HG03135 (cell line): ENCODE measurements at regions not wholly inside any gene's neighbourhood (a gene's known extent, or its start where the extent isn't known, plus 50 kb on each side); places are given as distances from the start of the nearest gene placed in this dataset.

Experiments
- ATAC-seq: cut with Tn5 transposase; IDR thresholded peaks from one replicate; pipeline ENCODE4 v1.9.1; 2021; ENCODE audit warnings: mild to moderate bottlenecking, moderate library complexity; ENCODE audit not compliant: unreplicated experiment

DNA sequence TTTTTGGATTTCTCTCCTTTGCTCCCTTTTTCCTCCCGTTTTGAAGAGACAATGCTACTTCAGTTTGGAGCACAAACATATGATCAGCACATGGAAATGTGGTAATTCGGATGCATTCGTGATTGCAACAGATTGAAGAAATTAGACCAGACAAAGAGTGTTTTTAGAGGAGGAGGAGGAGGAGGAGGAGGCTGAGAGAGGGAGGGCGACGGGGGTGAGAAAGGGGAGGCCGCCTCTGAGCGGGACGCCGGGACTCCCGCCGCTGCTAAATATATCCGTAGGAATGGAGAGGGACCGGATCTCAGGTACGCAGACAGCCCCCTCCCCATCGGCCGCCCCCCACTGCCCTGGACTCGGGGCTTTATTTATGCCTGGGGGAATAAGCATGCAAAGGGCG lies 179.3 kb downstream of the SEC14L1 start:
- ATAC-seq, result no peak

DNA sequence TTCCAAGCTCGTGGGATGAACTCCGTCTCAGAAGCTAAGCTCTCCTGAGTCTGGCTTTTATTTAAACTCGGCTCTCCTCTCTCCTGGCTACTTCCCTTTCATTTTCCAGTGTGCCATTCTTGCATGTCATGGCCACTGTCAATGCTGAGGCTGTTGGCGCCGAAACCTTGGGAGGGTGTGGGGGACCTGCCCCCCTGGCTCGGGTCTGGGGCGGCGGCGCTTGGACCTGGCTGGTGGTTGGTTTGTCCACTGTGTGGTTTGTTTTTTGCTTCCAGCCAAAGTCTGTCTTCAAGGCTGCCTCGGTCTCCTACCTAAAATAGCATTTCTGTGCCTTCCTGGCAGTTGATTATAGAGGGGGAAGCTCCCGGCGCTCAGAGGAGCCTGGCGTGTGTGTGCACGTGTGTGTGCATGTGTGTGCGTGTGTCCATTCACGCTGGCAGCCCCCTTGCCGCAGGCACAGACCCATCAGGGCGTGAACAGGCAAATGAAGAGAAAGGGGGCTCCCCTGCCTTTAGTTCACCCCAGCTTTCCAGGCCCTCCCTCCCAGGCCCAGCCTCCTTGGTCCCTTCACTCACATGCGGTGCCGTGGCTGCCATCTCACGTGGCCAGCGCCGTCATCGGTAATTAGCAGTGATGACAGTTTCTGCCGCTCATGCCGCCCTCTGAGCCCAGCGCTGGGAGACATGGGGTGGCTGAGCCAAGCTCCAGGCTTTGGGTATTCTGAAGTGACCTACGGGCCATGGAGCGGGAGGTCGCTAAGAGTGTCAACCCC lies 179.9 kb downstream of the SEC14L1 start:
- no peak for ATAC-seq

GRCh38 chr17:77321649-77322513 lies 181.1 kb downstream of the SEC14L1 start:
- ATAC-seq, result no peak

DNA sequence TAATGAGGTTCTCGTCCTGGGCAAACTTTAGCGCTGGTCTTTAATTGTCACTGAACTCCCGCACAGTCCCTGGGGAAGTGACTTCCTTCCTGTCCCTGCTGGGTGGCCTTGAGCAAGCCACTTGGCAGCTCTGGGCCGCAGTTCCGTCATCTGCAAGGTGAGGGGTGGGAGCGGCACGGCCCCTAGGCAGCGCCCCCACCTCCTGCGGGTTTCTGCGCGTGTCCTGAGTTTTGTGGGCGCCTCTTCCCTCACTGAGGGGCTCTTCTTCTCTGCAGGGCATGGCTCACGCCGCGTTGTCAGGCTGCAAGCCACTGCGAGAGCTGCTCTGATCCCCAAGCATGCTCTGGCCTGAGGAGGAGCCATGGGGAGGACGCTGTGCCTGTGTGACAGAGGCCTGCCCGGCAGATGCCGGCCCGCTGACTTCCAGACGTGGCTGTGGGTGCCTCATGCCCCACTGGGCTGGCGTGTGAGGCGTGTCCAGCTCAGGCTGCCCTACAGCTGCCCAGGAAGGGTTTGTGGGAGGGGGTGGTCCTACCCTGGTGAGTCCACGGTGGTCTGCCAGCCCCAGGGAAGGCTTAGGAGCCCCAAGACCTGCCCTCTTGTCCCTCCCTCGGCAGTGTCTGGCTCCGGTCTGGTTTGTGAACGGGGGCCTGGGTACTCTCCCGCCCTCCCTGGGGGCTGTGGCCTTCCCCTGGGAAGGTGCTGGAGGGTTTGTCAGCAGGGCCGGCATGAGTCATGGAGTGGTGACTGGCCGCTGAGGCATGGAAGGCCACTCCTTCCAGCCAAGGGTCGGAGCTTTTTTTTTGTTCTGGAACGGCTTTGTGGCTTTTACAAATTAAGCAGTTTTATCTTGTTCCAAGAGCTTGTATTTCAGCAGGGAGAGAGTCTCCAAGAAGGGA lies 182.0 kb downstream of the SEC14L1 start:
- ATAC-seq, result peak; percentile 22

DNA sequence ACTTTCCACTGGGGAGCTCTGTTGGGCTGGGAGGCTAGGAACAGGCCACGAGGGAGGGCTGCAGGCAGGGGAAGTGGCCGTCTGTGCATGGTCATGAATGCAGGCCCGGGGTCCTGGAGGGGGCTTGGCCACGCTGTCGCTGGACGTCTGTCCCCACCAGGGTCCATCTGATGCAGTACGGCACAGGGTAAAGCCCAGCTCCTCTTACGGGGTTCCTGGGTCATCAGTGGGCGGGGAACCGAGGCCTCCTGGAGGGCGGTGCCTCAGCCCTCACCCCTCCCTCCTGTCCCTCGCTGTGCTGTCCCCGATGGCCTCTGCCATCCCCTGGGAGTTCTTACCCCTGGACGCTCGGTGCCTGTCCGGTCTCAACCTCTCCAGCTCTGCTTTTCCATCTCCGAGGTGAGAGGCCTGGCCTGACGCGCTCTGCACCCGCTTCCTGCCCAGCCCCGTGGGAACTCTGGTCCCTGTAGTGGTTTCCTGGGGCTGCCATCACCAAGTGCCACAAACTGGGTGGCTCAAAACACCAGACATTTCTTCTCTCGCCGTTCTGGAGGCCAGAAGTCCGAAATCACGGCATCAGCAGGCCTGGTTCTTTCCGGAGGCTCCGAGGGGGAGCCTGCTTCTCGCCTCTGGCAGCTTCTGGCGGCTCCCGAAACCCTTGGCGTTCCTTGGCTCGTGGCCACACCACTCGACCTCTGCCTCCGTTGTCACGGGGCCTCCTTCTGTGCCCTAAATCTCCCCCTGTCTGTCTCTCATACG lies 182.8 kb downstream of the SEC14L1 start:
- no peak for ATAC-seq

DNA sequence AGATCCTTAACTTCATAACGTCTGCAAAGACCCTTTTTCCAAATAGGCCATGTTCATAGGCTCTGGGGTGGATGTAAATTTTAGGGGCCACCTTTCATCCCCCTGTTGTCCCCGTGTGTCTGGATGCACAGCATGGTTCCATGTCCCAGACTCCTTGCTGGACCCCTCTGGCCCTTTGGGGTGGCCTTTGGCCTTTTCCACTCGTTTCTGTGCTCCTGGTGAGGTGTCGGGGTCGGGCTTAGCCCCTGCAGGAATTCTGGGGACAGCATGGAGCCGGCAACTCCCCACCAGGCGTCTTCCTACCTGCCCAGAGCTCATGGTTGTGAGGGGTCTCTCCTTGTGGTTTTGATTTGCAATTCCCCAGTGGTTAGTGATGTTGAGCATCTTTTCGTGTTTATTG lies 183.5 kb downstream of the SEC14L1 start:
- ATAC-seq, result no peak

DNA sequence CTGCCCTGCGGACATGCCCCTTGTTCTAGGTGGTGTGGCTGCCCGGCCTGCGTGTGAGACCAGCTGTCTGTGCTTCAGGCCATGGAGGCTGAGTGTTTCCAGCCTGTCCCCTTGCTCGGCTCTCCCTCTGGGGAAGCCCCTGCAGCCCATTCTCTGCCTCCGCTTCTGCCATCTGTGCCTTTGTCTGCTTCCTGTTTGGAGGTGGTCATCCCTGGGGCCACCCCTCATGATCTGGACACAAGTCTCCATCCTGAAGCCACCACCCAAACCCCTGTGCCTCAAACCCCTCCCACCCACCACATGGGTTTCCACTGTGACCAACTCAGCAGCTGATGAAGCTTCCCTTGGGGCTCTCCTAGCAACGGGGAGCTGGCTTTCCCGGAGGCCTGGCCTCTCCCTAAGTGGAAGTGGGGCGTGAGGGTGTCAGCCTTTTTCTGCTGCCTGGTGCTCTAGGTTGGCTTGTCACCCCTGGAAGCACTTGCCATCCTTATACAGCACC lies 184.9 kb downstream of the SEC14L1 start:
- ATAC-seq, result peak; percentile 26

DNA sequence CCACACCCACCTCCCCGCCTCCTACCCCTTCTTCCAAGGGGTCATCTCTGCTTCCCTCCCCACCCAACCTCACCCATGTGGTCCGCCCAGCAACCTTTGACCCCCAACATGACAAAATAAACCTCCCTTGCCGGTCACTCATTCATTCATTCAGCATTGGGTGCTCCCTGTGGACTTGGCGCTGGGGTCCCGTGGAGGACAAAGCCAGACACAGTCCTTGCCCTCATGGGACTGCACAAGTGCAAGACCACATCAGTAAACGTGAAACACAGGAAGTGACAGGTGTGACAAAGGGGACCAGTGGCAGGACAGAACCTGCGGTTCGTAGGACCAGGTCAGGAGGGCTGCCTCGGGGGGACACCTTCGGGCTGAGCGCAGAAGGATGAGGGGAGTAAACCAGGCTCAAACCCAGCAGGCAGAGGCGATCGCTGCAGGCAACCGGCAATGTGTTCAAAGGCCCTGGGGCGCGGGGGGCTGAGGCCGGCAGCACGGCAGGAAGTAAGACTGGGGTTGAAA lies 185.4 kb downstream of the SEC14L1 start:
- no peak for ATAC-seq

DNA sequence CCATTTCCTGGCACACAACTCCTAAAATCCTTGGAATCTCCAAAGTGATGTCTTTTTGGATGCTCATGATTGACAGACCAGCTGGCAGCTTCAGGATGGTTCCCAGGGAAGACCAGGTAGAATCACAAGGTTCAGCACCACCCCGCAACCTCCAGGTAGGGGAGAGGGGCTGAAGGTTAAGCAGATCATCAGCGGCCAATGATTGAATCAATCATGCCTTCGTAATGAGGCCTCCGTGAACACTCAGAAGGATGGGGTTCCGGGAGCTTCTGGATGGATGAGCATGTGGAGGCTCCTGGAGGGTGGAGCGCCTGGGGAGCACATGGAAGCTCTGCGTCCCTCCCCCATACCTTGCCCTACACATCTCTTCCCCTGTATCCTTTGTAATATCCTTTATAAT lies 185.9 kb downstream of the SEC14L1 start:
- ATAC-seq, result no peak

GRCh38 chr17:77327181-77327565 lies 186.4 kb downstream of the SEC14L1 start:
- ATAC-seq, result no peak

DNA sequence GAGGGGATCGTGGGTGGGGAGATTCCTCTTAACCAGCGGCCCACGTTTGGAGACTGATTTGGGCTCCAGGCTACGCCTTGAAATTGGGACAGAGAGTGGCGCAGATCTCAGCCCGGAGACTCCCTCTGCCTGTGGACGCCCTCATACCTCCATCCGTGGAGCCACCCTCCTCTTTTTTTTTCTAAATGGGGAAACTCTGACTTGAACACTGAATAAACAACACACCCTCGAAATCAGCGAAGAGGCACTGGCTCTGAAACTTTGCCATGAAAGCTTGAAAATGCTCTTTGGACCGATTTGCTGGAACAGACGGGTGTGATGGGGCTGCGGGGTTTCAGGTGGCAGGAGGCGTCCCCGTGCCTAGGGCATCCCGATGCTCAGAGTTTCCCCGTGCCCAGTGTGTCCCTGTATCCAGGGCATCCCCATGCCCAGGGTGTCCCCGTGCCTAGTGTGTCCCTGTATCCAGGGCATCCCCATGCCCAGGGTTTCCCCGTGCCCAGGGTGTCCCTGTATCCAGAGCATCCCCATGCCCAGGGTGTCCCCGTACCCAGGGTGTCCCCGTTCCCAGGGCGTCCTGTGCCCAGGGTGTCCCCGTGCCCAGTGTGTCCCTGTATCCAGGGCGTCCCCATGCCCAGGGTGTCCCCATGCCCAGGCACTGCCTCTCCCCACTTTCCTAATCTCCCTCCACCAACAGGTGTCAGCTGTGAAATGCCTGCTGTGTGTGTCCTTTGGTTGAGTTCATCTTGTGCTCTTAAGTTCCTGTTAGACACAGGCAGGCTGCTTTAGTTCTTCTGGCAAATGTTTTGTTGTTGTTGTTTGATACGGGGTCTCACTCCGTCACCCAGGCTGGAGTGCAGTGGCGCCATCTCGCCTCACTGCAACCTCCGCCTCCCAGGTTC lies 187.0 kb downstream of the SEC14L1 start:
- no peak for ATAC-seq

- ATAC-seq, result no peak
These were observed 188.3 kb downstream of the SEC14L1 start for GRCh38 chr17:77328823-77329740.

GRCh38 chr17:77329741-77330531 lies 189.2 kb downstream of the SEC14L1 start:
- no peak for ATAC-seq

DNA sequence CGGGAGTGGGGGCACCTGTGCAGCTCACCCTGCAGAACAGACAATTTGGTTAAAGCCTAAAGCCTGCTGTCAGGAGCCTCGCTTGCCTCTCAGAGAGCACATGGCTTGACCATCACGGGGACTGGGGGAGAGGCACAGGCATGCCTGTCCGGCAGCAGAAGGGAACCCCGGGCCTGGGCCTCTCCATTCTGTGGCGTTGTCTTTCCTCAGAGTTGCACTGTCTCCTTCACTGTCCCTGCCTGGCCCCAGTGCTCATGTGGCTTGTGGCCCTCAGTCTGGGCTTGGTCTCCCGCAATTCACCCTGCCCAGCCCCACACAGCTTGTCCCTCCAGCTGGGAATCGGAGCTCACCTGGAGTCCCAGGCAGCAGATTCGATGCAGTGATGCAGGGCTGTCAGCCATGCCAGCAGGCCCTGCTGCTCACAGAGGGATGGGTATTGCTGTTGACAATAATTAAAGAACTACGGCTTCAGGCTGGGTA lies 189.9 kb downstream of the SEC14L1 start:
- ATAC-seq, result no peak

- ATAC-seq, result peak; percentile 66
These were observed 190.6 kb downstream of the SEC14L1 start for GRCh38 chr17:77331301-77331864.
